ENCODE measurements at regions not wholly inside any gene's neighbourhood (a gene's known extent, or its start where the extent isn't known, plus 50 kb on each side); places are given as distances from the start of the nearest gene placed in this dataset.

- H3K4me1 ChIP-seq (ENCODE audit: control insufficient read depth, insufficient read depth, low read length), result no peaks in the 10 kb centered on the region
- H3K9me3 ChIP-seq (ENCODE audit: control insufficient read depth, insufficient read depth, low read length), result peaks cover 93% of the 10 kb centered on the region
- H3K36me3 ChIP-seq (ENCODE audit: control insufficient read depth, insufficient read depth, low read length), result no peaks in the 10 kb centered on the region
- H3K4me3 ChIP-seq (ENCODE audit: low read depth, low read length), result no peak overlapping the region
- H3K27ac ChIP-seq (ENCODE audit: low read depth, low read length), result no peak overlapping the region
- H3K27me3 ChIP-seq (ENCODE audit: control insufficient read depth, insufficient read depth, low read length), result no peaks in the 10 kb centered on the region
- H3K9ac ChIP-seq (ENCODE audit: low read depth, low read length), result no peak overlapping the region
Observed at GRCh38 chr7:159231017-159231416, 86.3 kb upstream of the VIPR2 start.

DNA sequence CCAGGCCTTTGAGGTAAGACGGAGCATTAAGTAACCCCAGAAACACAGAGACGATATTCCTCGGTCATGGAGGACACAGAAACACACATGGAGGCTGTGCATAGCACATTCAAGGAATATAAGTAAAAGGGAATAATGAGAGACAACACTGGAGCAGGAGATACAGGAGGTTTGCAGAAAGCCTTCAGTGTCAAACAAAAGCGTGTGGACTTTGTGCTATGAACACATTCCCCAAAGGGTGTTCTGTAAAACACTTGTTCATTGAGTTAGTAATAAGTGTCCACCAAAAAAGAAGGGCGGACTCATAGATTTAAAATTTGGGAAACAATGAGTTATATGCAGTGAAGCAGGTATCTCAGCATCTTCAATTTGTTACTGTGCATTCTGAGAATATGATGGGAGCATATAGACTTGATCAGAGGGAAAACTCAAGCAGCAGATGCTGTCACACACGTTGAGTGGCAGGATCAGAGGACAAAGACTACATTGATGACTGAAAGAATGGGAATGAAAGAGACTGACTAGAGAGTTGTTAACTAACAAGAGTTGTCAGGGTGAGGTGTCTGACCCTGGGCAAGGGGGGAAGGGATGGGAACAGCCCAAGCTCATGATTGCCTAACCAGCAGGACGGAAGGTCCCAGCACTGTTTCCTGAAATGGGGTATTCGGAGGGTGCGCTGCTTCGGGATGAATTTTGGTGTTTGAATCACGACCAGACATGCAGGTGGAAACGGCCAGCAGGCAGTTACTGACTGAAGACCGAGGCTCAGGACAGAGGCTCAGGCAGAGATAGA, 85.2 kb upstream of the VIPR2 start:
- no peak overlapping the region for H3K9ac ChIP-seq (ENCODE audit: low read depth, low read length)
- no peak overlapping the region for H3K27ac ChIP-seq (ENCODE audit: low read depth, low read length)

DNA sequence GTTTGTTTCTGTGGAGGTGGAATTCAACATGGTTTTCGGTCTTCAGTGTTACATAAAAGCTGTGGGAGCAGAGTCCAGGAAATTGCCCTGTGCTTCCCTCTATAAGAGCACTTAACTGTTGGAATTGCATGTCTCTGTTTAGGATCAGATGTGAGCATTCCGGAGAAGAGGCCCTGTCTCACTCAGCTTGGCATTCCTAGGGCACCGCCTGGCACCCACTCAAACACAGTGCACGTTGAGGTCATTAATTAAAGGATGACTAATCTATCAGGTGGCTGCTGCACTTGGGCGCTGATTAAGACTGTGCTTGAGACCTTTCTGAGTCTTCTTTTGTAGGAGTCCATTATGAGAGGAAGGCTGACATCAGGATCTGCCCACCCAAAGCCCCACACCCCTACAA, 82.8 kb upstream of the VIPR2 start:
- H3K9me3 ChIP-seq (ENCODE audit: control insufficient read depth, insufficient read depth, low read length), result peaks cover 90% of the 10 kb centered on the region

More for the DNA sequence above, 85.2 kb upstream of the VIPR2 start:
- Histone ChIP-seq H3K36me3 (ENCODE audit: control insufficient read depth, insufficient read depth, low read length) (no peaks in the 10 kb centered on the region), H3K4me1 (ENCODE audit: control insufficient read depth, insufficient read depth, low read length) (no peaks in the 10 kb centered on the region), H3K27me3 (ENCODE audit: control insufficient read depth, insufficient read depth, low read length) (no peaks in the 10 kb centered on the region), H3K4me3 (ENCODE audit: low read depth, low read length) (no peak overlapping the region), H3K9me3 (ENCODE audit: control insufficient read depth, insufficient read depth, low read length) (peaks cover 94% of the 10 kb centered on the region)

GRCh38 chr7:159226011-159226702, 81.5 kb upstream of the VIPR2 start:
- no peak overlapping the region for H3K4me3 ChIP-seq (ENCODE audit: low read depth, low read length)
- no peaks in the 10 kb centered on the region for H3K4me1 ChIP-seq (ENCODE audit: control insufficient read depth, insufficient read depth, low read length)
- H3K36me3 ChIP-seq (ENCODE audit: control insufficient read depth, insufficient read depth, low read length), result no peaks in the 10 kb centered on the region
- no peak overlapping the region for H3K27ac ChIP-seq (ENCODE audit: low read depth, low read length)
- no peak overlapping the region for H3K9ac ChIP-seq (ENCODE audit: low read depth, low read length)
- H3K9me3 ChIP-seq (ENCODE audit: control insufficient read depth, insufficient read depth, low read length), result peaks cover 88% of the 10 kb centered on the region
- no peaks in the 10 kb centered on the region for H3K27me3 ChIP-seq (ENCODE audit: control insufficient read depth, insufficient read depth, low read length)

More for the DNA sequence above, 82.8 kb upstream of the VIPR2 start:
- no peaks in the 10 kb centered on the region for H3K36me3 ChIP-seq (ENCODE audit: control insufficient read depth, insufficient read depth, low read length)
- H3K4me1 ChIP-seq (ENCODE audit: control insufficient read depth, insufficient read depth, low read length), result no peaks in the 10 kb centered on the region
- H3K4me3 ChIP-seq (ENCODE audit: low read depth, low read length), result no peak overlapping the region
- no peak overlapping the region for H3K27ac ChIP-seq (ENCODE audit: low read depth, low read length)
- no peaks in the 10 kb centered on the region for H3K27me3 ChIP-seq (ENCODE audit: control insufficient read depth, insufficient read depth, low read length)
- H3K9ac ChIP-seq (ENCODE audit: low read depth, low read length), result no peak overlapping the region

- Histone ChIP-seq H3K9me3 (ENCODE audit: control insufficient read depth, insufficient read depth, low read length) (peaks cover 90% of the 10 kb centered on the region), H3K4me1 (ENCODE audit: control insufficient read depth, insufficient read depth, low read length) (no peaks in the 10 kb centered on the region), H3K4me3 (ENCODE audit: low read depth, low read length) (no peak overlapping the region), H3K27me3 (ENCODE audit: control insufficient read depth, insufficient read depth, low read length) (no peaks in the 10 kb centered on the region), H3K9ac (ENCODE audit: low read depth, low read length) (no peak overlapping the region), H3K27ac (ENCODE audit: low read depth, low read length) (no peak overlapping the region), H3K36me3 (ENCODE audit: control insufficient read depth, insufficient read depth, low read length) (no peaks in the 10 kb centered on the region)
Observed at GRCh38 chr7:159218607-159219006, 73.9 kb upstream of the VIPR2 start.

- Histone ChIP-seq H3K9ac (ENCODE audit: low read depth, low read length) (no peak overlapping the region), H3K4me1 (ENCODE audit: control insufficient read depth, insufficient read depth, low read length) (no peaks in the 10 kb centered on the region), H3K27me3 (ENCODE audit: control insufficient read depth, insufficient read depth, low read length) (no peaks in the 10 kb centered on the region), H3K4me3 (ENCODE audit: low read depth, low read length) (no peak overlapping the region), H3K9me3 (ENCODE audit: control insufficient read depth, insufficient read depth, low read length) (peaks cover 92% of the 10 kb centered on the region), H3K27ac (ENCODE audit: low read depth, low read length) (no peak overlapping the region), H3K36me3 (ENCODE audit: control insufficient read depth, insufficient read depth, low read length) (no peaks in the 10 kb centered on the region)
Observed at GRCh38 chr7:159218170-159218569, 73.5 kb upstream of the VIPR2 start.

GRCh38 chr7:159215076-159215475, 70.4 kb upstream of the VIPR2 start:
- Histone ChIP-seq H3K4me1 (ENCODE audit: control insufficient read depth, insufficient read depth, low read length) (no peaks in the 10 kb centered on the region), H3K9me3 (ENCODE audit: control insufficient read depth, insufficient read depth, low read length) (peaks cover 95% of the 10 kb centered on the region), H3K27me3 (ENCODE audit: control insufficient read depth, insufficient read depth, low read length) (no peaks in the 10 kb centered on the region), H3K27ac (ENCODE audit: low read depth, low read length) (no peak overlapping the region), H3K36me3 (ENCODE audit: control insufficient read depth, insufficient read depth, low read length) (no peaks in the 10 kb centered on the region), H3K9ac (ENCODE audit: low read depth, low read length) (no peak overlapping the region), H3K4me3 (ENCODE audit: low read depth, low read length) (no peak overlapping the region)

DNA sequence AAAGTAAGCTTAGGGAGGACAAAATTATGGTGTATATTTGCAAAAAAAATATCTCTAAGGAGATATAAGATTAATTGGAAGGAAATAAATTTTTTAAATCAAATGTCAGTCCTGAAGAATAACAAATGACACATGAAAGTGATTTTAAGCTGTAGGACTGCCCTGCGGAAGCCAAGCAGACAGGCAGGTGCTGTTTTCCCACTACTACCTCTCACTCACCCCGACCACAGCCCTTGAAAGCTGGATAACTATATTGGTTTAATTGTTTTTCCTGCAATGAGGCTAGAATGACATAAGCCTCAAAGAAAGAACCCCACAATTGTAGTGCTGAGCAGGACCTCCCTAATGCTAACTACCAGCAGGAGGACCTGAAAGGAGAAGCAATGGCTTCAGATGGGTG, 68.6 kb upstream of the VIPR2 start:
- H3K4me3 ChIP-seq (ENCODE audit: low read depth, low read length), result no peak overlapping the region
- peaks cover 94% of the 10 kb centered on the region for H3K9me3 ChIP-seq (ENCODE audit: control insufficient read depth, insufficient read depth, low read length)
- H3K27ac ChIP-seq (ENCODE audit: low read depth, low read length), result no peak overlapping the region
- H3K36me3 ChIP-seq (ENCODE audit: control insufficient read depth, insufficient read depth, low read length), result no peaks in the 10 kb centered on the region
- no peaks in the 10 kb centered on the region for H3K27me3 ChIP-seq (ENCODE audit: control insufficient read depth, insufficient read depth, low read length)
- H3K4me1 ChIP-seq (ENCODE audit: control insufficient read depth, insufficient read depth, low read length), result no peaks in the 10 kb centered on the region
- no peak overlapping the region for H3K9ac ChIP-seq (ENCODE audit: low read depth, low read length)

GRCh38 chr7:159212226-159212625, 67.6 kb upstream of the VIPR2 start:
- H3K9ac ChIP-seq (ENCODE audit: low read depth, low read length), result no peak overlapping the region
- no peaks in the 10 kb centered on the region for H3K4me1 ChIP-seq (ENCODE audit: control insufficient read depth, insufficient read depth, low read length)
- no peak overlapping the region for H3K27ac ChIP-seq (ENCODE audit: low read depth, low read length)
- no peaks in the 10 kb centered on the region for H3K27me3 ChIP-seq (ENCODE audit: control insufficient read depth, insufficient read depth, low read length)
- no peaks in the 10 kb centered on the region for H3K36me3 ChIP-seq (ENCODE audit: control insufficient read depth, insufficient read depth, low read length)
- H3K9me3 ChIP-seq (ENCODE audit: control insufficient read depth, insufficient read depth, low read length), result peaks cover 96% of the 10 kb centered on the region
- H3K4me3 ChIP-seq (ENCODE audit: low read depth, low read length), result no peak overlapping the region

GRCh38 chr7:159211540-159212182, 67.0 kb upstream of the VIPR2 start:
- Histone ChIP-seq H3K9me3 (ENCODE audit: control insufficient read depth, insufficient read depth, low read length) (peaks cover 90% of the 10 kb centered on the region), H3K27me3 (ENCODE audit: control insufficient read depth, insufficient read depth, low read length) (no peaks in the 10 kb centered on the region), H3K36me3 (ENCODE audit: control insufficient read depth, insufficient read depth, low read length) (no peaks in the 10 kb centered on the region), H3K4me3 (ENCODE audit: low read depth, low read length) (no peak overlapping the region), H3K9ac (ENCODE audit: low read depth, low read length) (no peak overlapping the region), H3K27ac (ENCODE audit: low read depth, low read length) (no peak overlapping the region), H3K4me1 (ENCODE audit: control insufficient read depth, insufficient read depth, low read length) (no peaks in the 10 kb centered on the region)

All from HUES48 (cell line).